Amniotic stem cell (primary cell): ENCODE measurements at regions not wholly inside any gene's neighbourhood (a gene's known extent, or its start where the extent isn't known, plus 50 kb on each side); places are given as distances from the start of the nearest gene placed in this dataset.
A peak's percentile ranks its signal among the peaks of the same experiment; 100 is the strongest.

Source experiments
- DNase-seq: peaks from one replicate; lab custom pipeline; 2025; lab: John Stamatoyannopoulos, UW

GRCh38 chr14:71202881-71203280 is 295.6 kb downstream of the PCNX1 start:
- DNase-seq = no peak

GRCh38 chr14:71203306-71203705 is 296.0 kb downstream of the PCNX1 start:
- peak; percentile 7 for DNase-seq

- no peak for DNase-seq
Measured at GRCh38 chr14:71204231-71204630, 297.0 kb downstream of the PCNX1 start.

- DNase-seq = no peak
Measured at GRCh38 chr14:71204768-71205167, 297.5 kb downstream of the PCNX1 start.

GRCh38 chr14:71206123-71206522 is 298.9 kb downstream of the PCNX1 start:
- DNase-seq = no peak

- peak; percentile 74 for DNase-seq
Measured at GRCh38 chr14:71206766-71207371, 299.6 kb downstream of the PCNX1 start.

- DNase-seq = no peak
Measured at GRCh38 chr14:71208702-71209357, 301.6 kb downstream of the PCNX1 start.

- DNase-seq = no peak
Measured at GRCh38 chr14:71209888-71210287, 302.6 kb downstream of the PCNX1 start.

GRCh38 chr14:71212093-71212492 is 304.8 kb downstream of the PCNX1 start:
- no peak for DNase-seq

- DNase-seq = no peak
Measured at GRCh38 chr14:71212683-71213107, 305.4 kb downstream of the PCNX1 start.

GRCh38 chr14:71214241-71214640 is 307.0 kb downstream of the PCNX1 start:
- DNase-seq = no peak

GRCh38 chr14:71220462-71220861 is 313.2 kb downstream of the PCNX1 start:
- DNase-seq = no peak

GRCh38 chr14:71221119-71221518 is 313.9 kb downstream of the PCNX1 start:
- no peak for DNase-seq

- no peak for DNase-seq
Measured at GRCh38 chr14:71225113-71225512, 317.9 kb downstream of the PCNX1 start.

GRCh38 chr14:71228711-71229110 is 321.5 kb downstream of the PCNX1 start:
- DNase-seq = no peak

- no peak for DNase-seq
Measured at GRCh38 chr14:71229875-71230274, 322.6 kb downstream of the PCNX1 start.

- no peak for DNase-seq
Measured at GRCh38 chr14:71230897-71231296, 323.6 kb downstream of the PCNX1 start.

- no peak for DNase-seq
Measured at GRCh38 chr14:71231521-71232393, 324.5 kb downstream of the PCNX1 start.

GRCh38 chr14:71232506-71232905 is 325.2 kb downstream of the PCNX1 start:
- no peak for DNase-seq

- no peak for DNase-seq
Measured at GRCh38 chr14:71235875-71236274, 328.6 kb downstream of the PCNX1 start.

GRCh38 chr14:71236487-71236886 is 329.2 kb downstream of the PCNX1 start:
- DNase-seq = no peak

GRCh38 chr14:71237556-71237955 is 330.3 kb downstream of the PCNX1 start:
- no peak for DNase-seq

- no peak for DNase-seq
Measured at GRCh38 chr14:71238835-71239234, 331.6 kb downstream of the PCNX1 start.
